ENCODE measurements at regions not wholly inside any gene's neighbourhood (a gene's known extent, or its start where the extent isn't known, plus 50 kb on each side); places are given as distances from the start of the nearest gene placed in this dataset.
"Not testable (repeated sequence)": the region's sequence is repeated elsewhere in the genome, so short reads cannot be mapped to it uniquely, and the experiment has no call there.

- POLR2A ChIA-PET; BruUV-seq (replicated peaks); intact Hi-C loops (cut with micrococcal nuclease; ENCODE audit: unreplicated experiment); CTCF ChIA-PET (ENCODE audit: low intra/inter-chr PET ratio, low total read pairs); H3K9me3 ChIP-seq (ENCODE audit: low read length); H3K27ac ChIP-seq (ENCODE audit: extremely low read length, insufficient read depth, low read length); H4K20me1 ChIP-seq (ENCODE audit: insufficient read depth, low read length); H3K4me1 ChIP-seq (ENCODE audit: insufficient read depth, low read length); FAIRE-seq; H3K79me2 ChIP-seq (ENCODE audit: insufficient read depth, low read length); H3K4me2 ChIP-seq (ENCODE audit: low read depth, low read length); in situ Hi-C loops (cut with HindIII; ENCODE audit: extremely low pct_ligation_motif_present, low pct_unique_long_range_greater_than_20kb); H3K4me3 ChIP-seq (replicated peaks in 1 of 3; ENCODE audit: insufficient read depth in 1 of 3, low read depth in 2 of 3, low read length in 3 of 3); H3K36me3 ChIP-seq (replicated peaks in 1 of 2; ENCODE audit: control insufficient read depth in 1 of 2, insufficient read depth in 2 of 2, low read length in 2 of 2); DNase-seq (ENCODE audit: low spot score); H2AFZ ChIP-seq (ENCODE audit: low read length); H3K27me3 ChIP-seq (ENCODE audit: control insufficient read depth in 1 of 2, insufficient read depth in 2 of 2, low read length in 2 of 2); H3K9ac ChIP-seq (ENCODE audit: insufficient read depth, low read depth, low read length): not testable (repeated sequence)
- 0% methylated on average over 1 of the region's 6 CpGs for WGBS (ENCODE audit: low lambda C conversion rate)
- ATAC-seq, result 0 out of 3 replicates have a peak, but pooled peaks have one; percentile 33
Measured at GRCh38 chr9:67416639-67417038, 424.3 kb upstream of the SPATA31A3 start.

GRCh38 chr9:67410606-67411220, 418.4 kb upstream of the SPATA31A3 start:
- H4K20me1 ChIP-seq (ENCODE audit: insufficient read depth, low read length); H3K4me3 ChIP-seq (replicated peaks in 1 of 3; ENCODE audit: insufficient read depth in 1 of 3, low read depth in 2 of 3, low read length in 3 of 3); H3K9me3 ChIP-seq (ENCODE audit: low read length); ATAC-seq; in situ Hi-C loops (cut with HindIII; ENCODE audit: extremely low pct_ligation_motif_present, low pct_unique_long_range_greater_than_20kb); H3K36me3 ChIP-seq (replicated peaks in 1 of 2; ENCODE audit: control insufficient read depth in 1 of 2, insufficient read depth in 2 of 2, low read length in 2 of 2); H3K79me2 ChIP-seq (ENCODE audit: insufficient read depth, low read length); H3K4me1 ChIP-seq (ENCODE audit: insufficient read depth, low read length); H3K27ac ChIP-seq (ENCODE audit: extremely low read length, insufficient read depth, low read length); H3K4me2 ChIP-seq (ENCODE audit: low read depth, low read length); intact Hi-C loops (cut with micrococcal nuclease; ENCODE audit: unreplicated experiment); CTCF ChIA-PET (ENCODE audit: low intra/inter-chr PET ratio, low total read pairs); POLR2A ChIA-PET; FAIRE-seq; DNase-seq (ENCODE audit: low spot score); H3K27me3 ChIP-seq (ENCODE audit: control insufficient read depth in 1 of 2, insufficient read depth in 2 of 2, low read length in 2 of 2); H3K9ac ChIP-seq (ENCODE audit: insufficient read depth, low read depth, low read length); H2AFZ ChIP-seq (ENCODE audit: low read length); BruUV-seq (replicated peaks): not testable (repeated sequence)
- WGBS (ENCODE audit: low lambda C conversion rate), result 53% methylated on average over 3 of the region's 7 CpGs

- POLR2A ChIA-PET; intact Hi-C loops (cut with micrococcal nuclease; ENCODE audit: unreplicated experiment); H3K36me3 ChIP-seq (replicated peaks in 1 of 2; ENCODE audit: control insufficient read depth in 1 of 2, insufficient read depth in 2 of 2, low read length in 2 of 2); H3K4me2 ChIP-seq (ENCODE audit: low read depth, low read length); BruUV-seq (replicated peaks); H3K4me3 ChIP-seq (replicated peaks in 1 of 3; ENCODE audit: insufficient read depth in 1 of 3, low read depth in 2 of 3, low read length in 3 of 3); FAIRE-seq; in situ Hi-C loops (cut with HindIII; ENCODE audit: extremely low pct_ligation_motif_present, low pct_unique_long_range_greater_than_20kb); H2AFZ ChIP-seq (ENCODE audit: low read length); H3K9ac ChIP-seq (ENCODE audit: insufficient read depth, low read depth, low read length); H3K9me3 ChIP-seq (ENCODE audit: low read length); H4K20me1 ChIP-seq (ENCODE audit: insufficient read depth, low read length); H3K79me2 ChIP-seq (ENCODE audit: insufficient read depth, low read length); DNase-seq (ENCODE audit: low spot score); ATAC-seq; H3K27ac ChIP-seq (ENCODE audit: extremely low read length, insufficient read depth, low read length); H3K27me3 ChIP-seq (ENCODE audit: control insufficient read depth in 1 of 2, insufficient read depth in 2 of 2, low read length in 2 of 2); CTCF ChIA-PET (ENCODE audit: low intra/inter-chr PET ratio, low total read pairs); H3K4me1 ChIP-seq (ENCODE audit: insufficient read depth, low read length): not testable (repeated sequence)
- WGBS (ENCODE audit: low lambda C conversion rate), result no CpG with 5 or more reads among the region's 4 CpGs
Measured at GRCh38 chr9:67403739-67404138, 411.4 kb upstream of the SPATA31A3 start.

GRCh38 chr9:67397731-67398130, 405.4 kb upstream of the SPATA31A3 start:
- H3K27ac ChIP-seq (ENCODE audit: extremely low read length, insufficient read depth, low read length); H3K9ac ChIP-seq (ENCODE audit: insufficient read depth, low read depth, low read length); CTCF ChIA-PET (ENCODE audit: low intra/inter-chr PET ratio, low total read pairs); DNase-seq (ENCODE audit: low spot score); FAIRE-seq; BruUV-seq (replicated peaks); H3K79me2 ChIP-seq (ENCODE audit: insufficient read depth, low read length); H3K4me1 ChIP-seq (ENCODE audit: insufficient read depth, low read length); ATAC-seq; in situ Hi-C loops (cut with HindIII; ENCODE audit: extremely low pct_ligation_motif_present, low pct_unique_long_range_greater_than_20kb); H3K4me3 ChIP-seq (replicated peaks in 1 of 3; ENCODE audit: insufficient read depth in 1 of 3, low read depth in 2 of 3, low read length in 3 of 3); H4K20me1 ChIP-seq (ENCODE audit: insufficient read depth, low read length); H2AFZ ChIP-seq (ENCODE audit: low read length); H3K4me2 ChIP-seq (ENCODE audit: low read depth, low read length); H3K36me3 ChIP-seq (replicated peaks in 1 of 2; ENCODE audit: control insufficient read depth in 1 of 2, insufficient read depth in 2 of 2, low read length in 2 of 2); H3K27me3 ChIP-seq (ENCODE audit: control insufficient read depth in 1 of 2, insufficient read depth in 2 of 2, low read length in 2 of 2); intact Hi-C loops (cut with micrococcal nuclease; ENCODE audit: unreplicated experiment); H3K9me3 ChIP-seq (ENCODE audit: low read length); POLR2A ChIA-PET: not testable (repeated sequence)
- WGBS (ENCODE audit: low lambda C conversion rate), result 2% methylated on average over 2 of the region's 2 CpGs
